ENCODE measurements at regions not wholly inside any gene's neighbourhood (a gene's known extent, or its start where the extent isn't known, plus 50 kb on each side); places are given as distances from the start of the nearest gene placed in this dataset.

DNA sequence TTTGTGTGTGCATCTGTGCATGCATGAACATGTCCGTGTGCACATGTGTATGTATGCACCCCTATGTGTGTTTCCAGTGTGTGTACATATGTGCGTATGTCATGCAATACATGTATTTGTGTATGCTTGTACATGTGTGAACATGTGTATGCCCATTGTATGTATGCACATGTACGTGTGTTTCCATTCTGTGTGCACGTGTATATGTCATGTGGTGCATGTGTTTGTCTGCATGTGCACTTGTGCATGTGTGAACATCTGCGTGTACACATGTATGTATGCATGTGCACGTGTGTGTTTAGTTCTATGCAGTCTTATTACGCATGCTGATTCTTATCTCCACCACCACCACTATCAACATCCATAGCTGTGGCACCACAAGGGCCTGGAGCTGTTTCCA is 403.5 kb upstream of the IRX4 start:
- H3K27ac ChIP-seq = no peak overlapping the region
- no peak for TF ChIP-seq CTCF (IDR thresholded peaks at IDR 0.05; ENCODE audit: low read depth, low read length, missing control alignments)
- no peaks in the 10 kb centered on the region for H3K36me3 ChIP-seq (replicated peaks)
- H3K4me3 ChIP-seq (ENCODE audit: low read depth, low read length) = no peak overlapping the region
- no peak for DNase-seq
- in situ Hi-C loops (cut with HindIII; ENCODE audit: low pct_ligation_motif_present, low sequenced_read_pairs) = no loop called here
- H3K27me3 ChIP-seq (replicated peaks) = no peaks in the 10 kb centered on the region

DNA sequence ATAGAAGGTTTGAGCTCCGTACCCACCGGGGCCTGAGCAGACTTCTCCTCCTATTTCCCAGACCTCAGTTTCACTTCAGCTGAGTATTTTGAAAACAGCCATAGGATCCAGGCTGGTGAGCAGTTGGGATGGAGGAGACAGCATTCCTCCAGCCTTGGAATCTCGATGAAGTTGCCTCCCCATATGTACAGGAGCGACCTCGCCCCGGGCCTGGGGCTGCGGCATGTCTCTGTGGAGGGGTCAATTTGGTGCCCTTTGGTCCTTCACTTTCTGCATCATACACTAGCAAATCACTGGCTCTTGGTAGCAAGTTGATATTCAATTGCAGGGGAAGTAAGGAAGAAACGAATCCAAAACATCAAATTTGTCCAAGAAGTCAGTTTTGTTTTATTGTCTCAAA is 402.0 kb upstream of the IRX4 start:
- no peaks in the 10 kb centered on the region for H3K27me3 ChIP-seq (replicated peaks)
- no peak overlapping the region for H3K4me3 ChIP-seq (ENCODE audit: low read depth, low read length)
- H3K27ac ChIP-seq = no peak overlapping the region
- in situ Hi-C loops (cut with HindIII; ENCODE audit: low pct_ligation_motif_present, low sequenced_read_pairs) = no loop called here
- no peak for DNase-seq
- no peaks in the 10 kb centered on the region for H3K36me3 ChIP-seq (replicated peaks)
- TF ChIP-seq CTCF (IDR thresholded peaks at IDR 0.05; ENCODE audit: low read depth, low read length, missing control alignments) = no peak

GRCh38 chr5:2283481-2284045 is 400.8 kb upstream of the IRX4 start:
- Histone ChIP-seq H3K4me3 (ENCODE audit: low read depth, low read length) (no peak overlapping the region), H3K36me3 (replicated peaks) (no peaks in the 10 kb centered on the region), H3K27ac (no peak overlapping the region), H3K27me3 (replicated peaks) (no peaks in the 10 kb centered on the region)
- TF ChIP-seq CTCF (IDR thresholded peaks at IDR 0.05; ENCODE audit: low read depth, low read length, missing control alignments) = no peak
- in situ Hi-C loops (cut with HindIII; ENCODE audit: low pct_ligation_motif_present, low sequenced_read_pairs) = no loop called here
- no peak for DNase-seq

GRCh38 chr5:2282893-2283292 is 400.2 kb upstream of the IRX4 start:
- Histone ChIP-seq H3K27me3 (replicated peaks) (no peaks in the 10 kb centered on the region), H3K36me3 (replicated peaks) (no peaks in the 10 kb centered on the region), H3K4me3 (ENCODE audit: low read depth, low read length) (no peak overlapping the region), H3K27ac (no peak overlapping the region)
- in situ Hi-C loops (cut with HindIII; ENCODE audit: low pct_ligation_motif_present, low sequenced_read_pairs) = no loop called here
- DNase-seq = no peak
- TF ChIP-seq CTCF (IDR thresholded peaks at IDR 0.05; ENCODE audit: low read depth, low read length, missing control alignments) = no peak

DNA sequence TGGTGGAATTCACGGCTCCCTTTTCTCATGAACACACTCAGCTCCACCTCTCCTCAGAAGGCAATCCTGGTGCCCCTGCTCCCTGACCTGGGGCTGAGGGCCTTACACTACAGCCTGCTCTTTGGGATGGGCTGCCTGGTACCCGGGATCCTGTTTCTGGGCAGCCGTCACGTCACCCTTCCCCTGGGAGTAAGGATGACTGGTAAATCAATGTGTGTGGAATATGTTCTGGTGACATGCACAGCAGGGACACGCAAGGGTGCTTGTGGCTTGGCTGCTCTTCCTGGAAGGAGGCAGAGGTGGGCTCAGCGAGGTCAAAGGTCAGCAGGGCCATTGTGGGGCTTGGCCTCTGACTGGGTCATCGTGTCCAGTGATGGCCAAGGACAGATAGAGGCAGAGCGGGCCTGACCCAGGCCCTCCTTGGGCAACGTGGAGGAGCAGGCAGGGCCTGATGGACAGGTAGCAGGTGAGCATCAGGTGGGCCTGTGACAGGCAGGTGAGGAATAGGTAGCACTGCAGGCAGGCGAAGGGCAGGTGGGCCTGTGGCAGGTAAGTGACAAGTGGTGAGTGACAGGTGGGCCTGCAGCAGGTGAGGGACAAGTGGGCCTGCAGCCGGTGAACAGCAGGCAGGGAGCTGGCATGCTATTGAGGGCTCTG is 399.4 kb upstream of the IRX4 start:
- H3K36me3 ChIP-seq (replicated peaks) = no peaks in the 10 kb centered on the region
- no peak overlapping the region for H3K4me3 ChIP-seq (ENCODE audit: low read depth, low read length)
- no peak overlapping the region for H3K27ac ChIP-seq
- TF ChIP-seq CTCF (IDR thresholded peaks at IDR 0.05; ENCODE audit: low read depth, low read length, missing control alignments) = no peak
- no peaks in the 10 kb centered on the region for H3K27me3 ChIP-seq (replicated peaks)
- in situ Hi-C loops (cut with HindIII; ENCODE audit: low pct_ligation_motif_present, low sequenced_read_pairs) = no loop called here
- DNase-seq = no peak

GRCh38 chr5:2281446-2281845 is 398.7 kb upstream of the IRX4 start:
- no peak for TF ChIP-seq CTCF (IDR thresholded peaks at IDR 0.05; ENCODE audit: low read depth, low read length, missing control alignments)
- Histone ChIP-seq H3K4me3 (ENCODE audit: low read depth, low read length) (no peak overlapping the region), H3K36me3 (replicated peaks) (no peaks in the 10 kb centered on the region), H3K27ac (no peak overlapping the region), H3K27me3 (replicated peaks) (no peaks in the 10 kb centered on the region)
- in situ Hi-C loops (cut with HindIII; ENCODE audit: low pct_ligation_motif_present, low sequenced_read_pairs) = no loop called here
- no peak for DNase-seq

All from brain microvascular endothelial cell (primary cell).